ENCODE measurements at regions not wholly inside any gene's neighbourhood (a gene's known extent, or its start where the extent isn't known, plus 50 kb on each side); places are given as distances from the start of the nearest gene placed in this dataset.

DNA sequence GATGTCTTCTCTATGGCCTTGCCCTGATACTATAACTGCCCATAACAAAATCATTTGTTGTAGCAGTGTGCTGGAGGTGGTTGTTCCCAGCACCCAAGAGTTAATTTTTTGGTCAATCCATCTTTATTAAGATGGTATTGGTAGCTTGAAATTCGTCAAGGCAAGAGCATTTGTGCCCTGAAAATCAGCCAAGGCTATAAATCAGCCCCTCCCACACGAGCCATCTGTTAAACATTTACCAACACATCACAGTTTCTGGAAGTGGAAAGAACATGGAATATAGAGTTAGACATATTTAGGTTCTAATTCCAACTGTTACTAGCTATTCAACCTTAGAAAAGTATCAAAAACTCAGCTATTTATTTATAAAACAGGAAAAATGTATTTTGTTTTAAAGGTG is 888.4 kb upstream of the GJE1 start:
- Histone ChIP-seq H3K27me3 (ENCODE audit: control insufficient read depth in 1 of 2, insufficient read depth in 1 of 2, low read length in 2 of 2) (no peaks in the 10 kb centered on the region), H3K27ac (ENCODE audit: low read length, poor library complexity, severe bottlenecking) (no peak overlapping the region), H3K4me3 (ENCODE audit: insufficient read depth in 1 of 2, low read depth in 1 of 2, low read length in 2 of 2) (no peak overlapping the region), H2BK12ac (ENCODE audit: low read length in 2 of 2) (no peak overlapping the region), H2BK120ac (ENCODE audit: low read depth, low read length) (no peak overlapping the region), H3K14ac (ENCODE audit: low read length in 2 of 2) (no peak overlapping the region), H3K4me2 (ENCODE audit: low read length, poor library complexity, severe bottlenecking) (no peak overlapping the region), H3K9me3 (ENCODE audit: control insufficient read depth, low read length) (no peaks in the 10 kb centered on the region), H2AFZ (ENCODE audit: low read depth, low read length) (no peak overlapping the region), H3K79me1 (replicated peaks; ENCODE audit: low read length, poor library complexity, severe bottlenecking) (no peaks in the 10 kb centered on the region), H3K36me3 (ENCODE audit: control insufficient read depth in 1 of 2, insufficient read depth in 2 of 2, low read depth in 1 of 2, low read length in 2 of 2) (no peaks in the 10 kb centered on the region), H2AK5ac (ENCODE audit: low read length, severe bottlenecking) (no peak overlapping the region), H3K9ac (ENCODE audit: low read length) (no peak overlapping the region), H3K23ac (ENCODE audit: low read length in 2 of 2) (no peak overlapping the region), H4K8ac (ENCODE audit: low read length) (no peak overlapping the region), H2BK15ac (ENCODE audit: low read depth, poor library complexity, severe bottlenecking) (no peak overlapping the region), H4K91ac (ENCODE audit: low read length) (no peak overlapping the region), H3K4ac (ENCODE audit: low read depth in 1 of 2, low read length in 2 of 2) (no peak overlapping the region), H3K18ac (ENCODE audit: low read depth in 1 of 2, low read length in 2 of 2) (no peak overlapping the region), H2BK5ac (ENCODE audit: low read depth, low read length, poor library complexity, severe bottlenecking) (no peak overlapping the region), H3K4me1 (ENCODE audit: control insufficient read depth, insufficient read depth, low read depth, low read length) (no peaks in the 10 kb centered on the region)
- DNase-seq: no peak
- WGBS: no CpG with 5 or more reads among the region's 2 CpGs

DNA sequence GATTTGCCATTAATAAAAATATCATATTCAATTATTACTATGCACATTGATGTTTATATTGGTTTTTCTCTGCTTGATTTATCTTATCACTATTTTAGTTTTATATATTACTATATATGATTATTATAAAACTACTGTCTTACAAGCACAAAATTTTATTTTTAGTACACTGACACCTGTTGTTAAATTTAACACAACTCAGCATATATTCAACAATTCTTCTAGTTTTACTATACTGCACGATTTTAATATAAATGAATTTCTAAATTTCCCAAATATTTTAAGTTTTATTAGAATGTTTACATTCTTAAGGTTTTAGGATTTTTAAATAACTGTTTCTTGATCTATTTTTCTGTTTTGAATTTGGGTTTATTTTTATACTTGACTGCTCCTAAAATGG is 889.8 kb upstream of the GJE1 start:
- no peak overlapping the region for H3K9ac ChIP-seq (ENCODE audit: low read length)
- H2BK5ac ChIP-seq (ENCODE audit: low read depth, low read length, poor library complexity, severe bottlenecking): no peak overlapping the region
- no peak overlapping the region for H2BK120ac ChIP-seq (ENCODE audit: low read depth, low read length)
- H2BK15ac ChIP-seq (ENCODE audit: low read depth, poor library complexity, severe bottlenecking): no peak overlapping the region
- no peak overlapping the region for H3K4ac ChIP-seq (ENCODE audit: low read depth in 1 of 2, low read length in 2 of 2)
- no peak overlapping the region for H2AK5ac ChIP-seq (ENCODE audit: low read length, severe bottlenecking)
- no peak overlapping the region for H3K18ac ChIP-seq (ENCODE audit: low read depth in 1 of 2, low read length in 2 of 2)
- no peaks in the 10 kb centered on the region for H3K4me1 ChIP-seq (ENCODE audit: control insufficient read depth, insufficient read depth, low read depth, low read length)
- H3K27me3 ChIP-seq (ENCODE audit: control insufficient read depth in 1 of 2, insufficient read depth in 1 of 2, low read length in 2 of 2): no peaks in the 10 kb centered on the region
- H3K14ac ChIP-seq (ENCODE audit: low read length in 2 of 2): no peak overlapping the region
- no peaks in the 10 kb centered on the region for H3K79me1 ChIP-seq (replicated peaks; ENCODE audit: low read length, poor library complexity, severe bottlenecking)
- no peaks in the 10 kb centered on the region for H3K9me3 ChIP-seq (ENCODE audit: control insufficient read depth, low read length)
- H4K8ac ChIP-seq (ENCODE audit: low read length): no peak overlapping the region
- no peak overlapping the region for H4K91ac ChIP-seq (ENCODE audit: low read length)
- DNase-seq: no peak
- no peak overlapping the region for H3K4me3 ChIP-seq (ENCODE audit: insufficient read depth in 1 of 2, low read depth in 1 of 2, low read length in 2 of 2)
- H3K23ac ChIP-seq (ENCODE audit: low read length in 2 of 2): no peak overlapping the region
- H3K4me2 ChIP-seq (ENCODE audit: low read length, poor library complexity, severe bottlenecking): no peak overlapping the region
- WGBS: no CpG with 5 or more reads among the region's 1 CpG
- H2AFZ ChIP-seq (ENCODE audit: low read depth, low read length): no peak overlapping the region
- H2BK12ac ChIP-seq (ENCODE audit: low read length in 2 of 2): no peak overlapping the region
- no peak overlapping the region for H3K27ac ChIP-seq (ENCODE audit: low read length, poor library complexity, severe bottlenecking)
- no peaks in the 10 kb centered on the region for H3K36me3 ChIP-seq (ENCODE audit: control insufficient read depth in 1 of 2, insufficient read depth in 2 of 2, low read depth in 1 of 2, low read length in 2 of 2)

DNA sequence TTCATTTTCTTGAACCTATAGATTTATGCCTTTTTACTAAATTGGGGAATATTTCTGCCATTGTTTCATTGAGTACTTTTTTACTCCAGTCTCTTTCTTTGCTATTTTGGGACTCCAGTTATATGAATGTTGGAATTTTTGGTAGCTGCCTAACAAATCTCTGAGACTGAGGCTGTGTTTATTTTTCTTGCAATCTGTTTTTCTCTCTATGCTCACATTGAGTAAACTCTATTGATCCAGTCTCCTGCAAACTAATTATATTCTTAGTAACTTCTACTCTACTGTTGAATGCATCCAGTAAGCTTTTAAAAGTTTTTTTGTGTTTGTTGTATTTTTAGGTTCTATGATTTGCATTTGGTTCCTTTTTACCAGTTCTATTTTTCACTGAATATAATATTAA is 903.4 kb upstream of the GJE1 start:
- Histone ChIP-seq H2AFZ (ENCODE audit: low read depth, low read length) (no peak overlapping the region), H2BK12ac (ENCODE audit: low read length in 2 of 2) (no peak overlapping the region), H3K4ac (ENCODE audit: low read depth in 1 of 2, low read length in 2 of 2) (no peak overlapping the region), H3K23ac (ENCODE audit: low read length in 2 of 2) (no peak overlapping the region), H3K27ac (ENCODE audit: low read length, poor library complexity, severe bottlenecking) (no peak overlapping the region), H3K9me3 (ENCODE audit: control insufficient read depth, low read length) (no peaks in the 10 kb centered on the region), H3K4me2 (ENCODE audit: low read length, poor library complexity, severe bottlenecking) (no peak overlapping the region), H2BK5ac (ENCODE audit: low read depth, low read length, poor library complexity, severe bottlenecking) (no peak overlapping the region), H3K4me3 (ENCODE audit: insufficient read depth in 1 of 2, low read depth in 1 of 2, low read length in 2 of 2) (no peak overlapping the region), H2BK15ac (ENCODE audit: low read depth, poor library complexity, severe bottlenecking) (no peak overlapping the region), H4K8ac (ENCODE audit: low read length) (no peak overlapping the region), H3K27me3 (ENCODE audit: control insufficient read depth in 1 of 2, insufficient read depth in 1 of 2, low read length in 2 of 2) (no peaks in the 10 kb centered on the region), H3K4me1 (ENCODE audit: control insufficient read depth, insufficient read depth, low read depth, low read length) (no peaks in the 10 kb centered on the region), H3K36me3 (ENCODE audit: control insufficient read depth in 1 of 2, insufficient read depth in 2 of 2, low read depth in 1 of 2, low read length in 2 of 2) (no peaks in the 10 kb centered on the region), H3K14ac (ENCODE audit: low read length in 2 of 2) (no peak overlapping the region), H2AK5ac (ENCODE audit: low read length, severe bottlenecking) (no peak overlapping the region), H3K18ac (ENCODE audit: low read depth in 1 of 2, low read length in 2 of 2) (no peak overlapping the region), H3K79me1 (replicated peaks; ENCODE audit: low read length, poor library complexity, severe bottlenecking) (no peaks in the 10 kb centered on the region), H3K9ac (ENCODE audit: low read length) (no peak overlapping the region), H2BK120ac (ENCODE audit: low read depth, low read length) (no peak overlapping the region), H4K91ac (ENCODE audit: low read length) (no peak overlapping the region)
- no peak for DNase-seq

DNA sequence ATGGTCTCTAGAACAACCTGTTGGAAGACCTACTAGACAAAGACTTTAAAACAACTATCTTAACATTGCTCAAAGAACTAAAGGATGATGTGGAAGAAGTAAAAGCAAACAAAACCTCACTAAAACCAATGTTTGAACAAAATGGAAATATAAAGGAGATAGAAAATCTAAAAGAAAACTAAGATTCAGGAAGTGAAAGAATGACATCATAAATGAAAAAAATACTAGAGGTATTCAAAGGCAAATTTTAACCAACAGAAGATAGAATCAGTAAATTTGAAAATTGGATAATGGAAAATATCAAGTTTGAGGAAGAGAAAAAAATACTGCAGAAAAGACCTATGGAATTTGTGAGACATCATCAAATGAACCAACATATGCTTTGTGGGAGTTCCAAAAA is 914.1 kb upstream of the GJE1 start:
- H4K8ac ChIP-seq (ENCODE audit: low read length): no peak overlapping the region
- no peak overlapping the region for H3K23ac ChIP-seq (ENCODE audit: low read length in 2 of 2)
- no peak overlapping the region for H2BK12ac ChIP-seq (ENCODE audit: low read length in 2 of 2)
- H2AFZ ChIP-seq (ENCODE audit: low read depth, low read length): no peak overlapping the region
- no peaks in the 10 kb centered on the region for H3K79me1 ChIP-seq (replicated peaks; ENCODE audit: low read length, poor library complexity, severe bottlenecking)
- H3K27ac ChIP-seq (ENCODE audit: low read length, poor library complexity, severe bottlenecking): no peak overlapping the region
- H3K14ac ChIP-seq (ENCODE audit: low read length in 2 of 2): no peak overlapping the region
- DNase-seq: no peak
- H3K4me3 ChIP-seq (ENCODE audit: insufficient read depth in 1 of 2, low read depth in 1 of 2, low read length in 2 of 2): no peak overlapping the region
- H3K4me1 ChIP-seq (ENCODE audit: control insufficient read depth, insufficient read depth, low read depth, low read length): no peaks in the 10 kb centered on the region
- H2BK120ac ChIP-seq (ENCODE audit: low read depth, low read length): no peak overlapping the region
- H4K91ac ChIP-seq (ENCODE audit: low read length): no peak overlapping the region
- no peaks in the 10 kb centered on the region for H3K27me3 ChIP-seq (ENCODE audit: control insufficient read depth in 1 of 2, insufficient read depth in 1 of 2, low read length in 2 of 2)
- H3K9ac ChIP-seq (ENCODE audit: low read length): no peak overlapping the region
- H3K18ac ChIP-seq (ENCODE audit: low read depth in 1 of 2, low read length in 2 of 2): no peak overlapping the region
- H3K4me2 ChIP-seq (ENCODE audit: low read length, poor library complexity, severe bottlenecking): no peak overlapping the region
- no peak overlapping the region for H2BK15ac ChIP-seq (ENCODE audit: low read depth, poor library complexity, severe bottlenecking)
- H3K4ac ChIP-seq (ENCODE audit: low read depth in 1 of 2, low read length in 2 of 2): no peak overlapping the region
- no peak overlapping the region for H2AK5ac ChIP-seq (ENCODE audit: low read length, severe bottlenecking)
- peaks cover 21% of the 10 kb centered on the region for H3K9me3 ChIP-seq (ENCODE audit: control insufficient read depth, low read length)
- no peaks in the 10 kb centered on the region for H3K36me3 ChIP-seq (ENCODE audit: control insufficient read depth in 1 of 2, insufficient read depth in 2 of 2, low read depth in 1 of 2, low read length in 2 of 2)
- no peak overlapping the region for H2BK5ac ChIP-seq (ENCODE audit: low read depth, low read length, poor library complexity, severe bottlenecking)
